HS-27A (cell line): ENCODE measurements at regions not wholly inside any gene's neighbourhood (a gene's known extent, or its start where the extent isn't known, plus 50 kb on each side); places are given as distances from the start of the nearest gene placed in this dataset.
A peak's percentile ranks its signal among the peaks of the same experiment; 100 is the strongest.

Experiments used
- DNase-seq: peaks from one replicate; pipeline ENCODE4 v3.0.0-alpha.2; 2012; ENCODE audit warnings: low read depth, missing footprints

DNA sequence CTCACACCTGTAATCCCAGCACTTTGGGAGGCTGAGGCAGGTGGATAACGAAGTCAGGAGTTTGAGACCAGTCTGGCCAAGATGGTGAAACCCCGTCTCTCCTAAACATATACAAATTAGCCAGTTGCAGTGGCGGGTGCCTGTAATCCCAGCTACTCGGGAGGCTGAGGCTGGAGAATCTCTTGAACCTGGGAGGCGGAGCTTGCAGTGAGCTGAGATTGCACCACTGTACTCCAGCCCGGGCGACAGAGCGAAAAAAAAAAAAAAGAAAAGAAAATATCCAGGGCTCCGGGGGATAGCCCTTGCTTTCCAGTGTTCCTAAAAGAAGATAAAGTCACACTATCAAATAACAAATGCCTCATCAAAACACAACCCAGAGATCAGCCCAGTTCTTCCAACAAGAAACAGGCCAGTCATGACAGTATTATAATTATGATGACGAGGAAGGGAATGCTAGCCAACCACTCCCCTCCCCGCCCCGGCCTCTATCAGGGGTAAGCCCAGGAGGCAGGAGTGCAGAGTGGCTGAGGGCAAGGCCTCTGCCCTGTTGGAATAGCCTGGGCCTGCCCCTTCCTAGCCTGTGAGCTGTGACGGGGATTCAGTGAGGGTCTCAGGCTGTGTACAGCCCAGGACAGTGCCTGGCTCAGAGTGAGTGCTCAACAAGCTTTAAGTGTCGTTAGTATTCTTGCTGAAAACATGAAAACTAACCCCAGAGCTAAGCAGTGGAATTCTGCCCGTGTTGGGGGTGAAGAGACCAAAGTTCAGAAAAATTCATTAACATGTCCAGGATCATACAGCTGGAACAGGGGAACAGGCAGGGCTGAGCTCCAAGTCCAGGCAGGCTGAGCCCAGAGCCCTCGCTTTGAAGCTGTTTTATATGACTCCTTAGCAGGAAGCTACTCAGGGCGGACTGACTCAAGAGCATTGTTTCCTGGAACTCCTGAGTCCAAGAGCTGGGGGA, 54.3 kb downstream of the FAM241B start:
- DNase-seq = no peak

DNA sequence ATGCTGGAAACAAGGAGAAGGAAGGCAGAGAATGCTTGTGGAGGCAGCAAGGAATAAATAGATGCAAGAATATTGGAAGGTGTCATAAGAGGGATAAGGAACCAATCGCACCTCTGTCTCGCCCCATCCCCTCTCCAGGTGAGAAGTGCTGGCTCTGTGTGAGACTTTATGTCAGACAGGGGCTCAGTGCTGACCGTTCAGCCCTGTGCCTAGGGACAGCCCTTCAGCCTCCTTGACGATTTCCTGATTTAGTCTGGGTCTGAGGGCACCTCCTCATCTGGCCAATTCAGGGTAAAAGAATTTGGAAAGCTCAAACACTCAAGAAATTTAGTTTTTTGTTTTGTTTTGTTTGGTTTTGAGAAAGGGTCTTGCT, 54.9 kb downstream of the FAM241B start:
- DNase-seq = no peak

DNA sequence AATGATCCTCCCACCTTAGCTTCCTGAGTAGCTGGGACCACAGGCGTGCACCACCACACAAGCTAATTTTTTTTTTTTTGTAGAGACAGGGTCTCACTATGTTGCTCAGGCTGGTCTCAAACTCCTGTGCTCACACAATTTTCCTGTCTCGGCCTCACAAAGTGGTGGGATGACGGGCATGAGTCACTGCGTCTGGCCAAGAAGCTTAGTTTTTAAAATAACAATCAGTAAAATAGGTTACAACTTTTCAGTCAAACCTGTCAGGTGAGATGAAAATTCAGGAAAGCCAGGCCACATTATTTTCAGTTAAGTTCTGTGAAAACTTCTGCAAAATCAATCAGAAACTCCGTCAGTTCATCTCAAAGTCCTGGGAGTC, 55.4 kb downstream of the FAM241B start:
- DNase-seq = no peak

DNA sequence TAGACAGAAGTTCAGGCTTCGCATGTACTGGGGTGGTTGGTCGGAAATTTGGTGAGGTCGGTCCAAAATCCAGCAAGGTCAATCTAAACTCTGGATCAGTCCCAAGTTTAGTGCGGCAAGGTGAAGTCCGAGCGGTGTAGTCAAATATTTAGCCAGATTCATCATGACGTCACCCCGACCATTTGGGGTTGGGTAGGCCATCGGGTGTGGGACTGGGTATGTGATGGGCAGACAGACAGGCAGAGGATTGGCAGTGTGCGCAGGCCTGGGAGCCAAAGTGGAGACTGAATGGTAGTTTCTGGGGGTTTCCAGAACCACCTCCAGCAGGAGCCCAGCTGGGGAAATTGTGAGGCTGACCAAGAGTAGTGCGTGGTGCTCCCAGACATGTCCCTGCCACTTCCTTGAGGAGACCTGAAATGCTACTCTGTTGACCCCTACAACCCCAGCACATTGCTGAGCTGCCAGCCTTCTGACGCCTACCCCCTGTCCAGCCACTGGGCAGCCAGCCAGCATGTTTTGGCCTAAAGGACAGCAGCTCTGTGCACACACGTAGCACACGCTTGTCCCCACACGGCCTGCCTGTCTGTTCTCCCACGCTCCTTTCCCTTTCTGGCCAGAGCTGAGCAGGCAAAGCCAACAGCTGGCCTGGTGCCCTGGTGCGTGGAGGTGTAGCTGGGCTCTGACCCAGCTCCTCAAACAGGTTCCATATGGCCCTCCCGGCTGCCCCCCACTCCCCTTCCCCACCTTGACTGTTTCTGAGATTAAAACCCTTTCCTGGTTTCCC, 55.9 kb downstream of the FAM241B start:
- DNase-seq = peak; percentile 15

DNA sequence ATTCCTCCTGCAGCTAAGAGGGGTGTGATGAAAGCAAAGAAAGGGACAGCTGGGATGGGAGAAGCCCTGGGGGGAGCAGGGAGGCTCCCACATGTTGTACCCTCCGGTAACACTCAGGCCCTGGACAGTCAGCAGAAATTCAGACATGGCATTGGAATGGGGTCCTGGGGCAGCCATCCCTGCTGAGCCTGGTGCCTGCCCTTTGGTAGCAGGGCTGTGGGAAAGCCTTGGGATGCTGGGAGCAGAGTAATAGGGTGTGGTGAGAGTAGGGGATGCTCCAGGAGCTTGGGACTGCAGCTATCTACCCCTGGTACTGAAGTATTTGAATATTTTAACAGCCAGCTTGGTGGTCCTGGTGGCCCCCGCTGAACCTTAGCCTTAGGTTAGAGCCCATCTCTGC, 56.8 kb downstream of the FAM241B start:
- DNase-seq = no peak

- no peak for DNase-seq
Measured at GRCh38 chr10:69687426-69687825, 57.4 kb downstream of the FAM241B start.

DNA sequence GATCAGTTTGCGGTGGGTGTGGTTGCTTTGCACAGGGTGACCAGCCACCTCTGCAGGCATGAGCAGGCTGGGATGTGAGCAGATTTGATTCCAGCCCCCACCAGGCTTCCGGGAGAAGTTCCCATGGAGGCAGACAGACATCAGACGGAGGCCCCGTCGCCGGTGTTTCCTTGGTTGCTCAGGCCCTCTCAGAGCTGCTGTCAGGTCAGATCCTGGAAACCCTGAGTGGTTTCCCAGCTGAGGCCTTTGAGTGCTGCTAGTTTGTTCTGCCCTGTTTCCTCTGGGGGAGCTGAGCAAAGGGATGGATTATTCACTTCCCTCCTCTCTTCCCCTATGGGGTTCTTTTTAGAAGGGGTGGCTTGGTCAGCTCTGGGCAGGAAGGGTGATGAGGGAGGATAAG, 62.2 kb downstream of the FAM241B start:
- no peak for DNase-seq

- DNase-seq = no peak
Measured at GRCh38 chr10:69692891-69693290, 62.8 kb downstream of the FAM241B start.

DNA sequence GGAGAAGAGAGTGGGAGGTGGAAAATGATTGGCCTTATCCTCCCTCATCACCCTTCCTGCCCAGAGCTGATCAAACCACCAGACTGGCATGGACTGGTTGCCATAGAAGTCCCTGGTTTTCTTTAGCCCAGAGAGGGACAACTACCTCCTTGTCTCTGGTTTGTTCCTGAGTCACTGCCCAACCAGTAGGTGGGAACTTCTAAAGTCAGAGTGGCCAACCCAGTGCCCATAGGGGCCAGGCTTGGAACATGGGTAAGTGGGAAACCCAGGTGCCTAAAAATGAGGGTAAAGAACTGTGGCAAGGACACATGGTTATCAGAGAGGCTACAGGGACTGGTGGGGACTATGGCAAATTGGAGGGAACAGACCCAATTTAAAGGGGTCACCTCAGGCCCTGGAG, 63.8 kb downstream of the FAM241B start:
- no peak for DNase-seq

- DNase-seq = peak; percentile 8
Measured at GRCh38 chr10:69696073-69696731, 66.2 kb downstream of the FAM241B start.

DNA sequence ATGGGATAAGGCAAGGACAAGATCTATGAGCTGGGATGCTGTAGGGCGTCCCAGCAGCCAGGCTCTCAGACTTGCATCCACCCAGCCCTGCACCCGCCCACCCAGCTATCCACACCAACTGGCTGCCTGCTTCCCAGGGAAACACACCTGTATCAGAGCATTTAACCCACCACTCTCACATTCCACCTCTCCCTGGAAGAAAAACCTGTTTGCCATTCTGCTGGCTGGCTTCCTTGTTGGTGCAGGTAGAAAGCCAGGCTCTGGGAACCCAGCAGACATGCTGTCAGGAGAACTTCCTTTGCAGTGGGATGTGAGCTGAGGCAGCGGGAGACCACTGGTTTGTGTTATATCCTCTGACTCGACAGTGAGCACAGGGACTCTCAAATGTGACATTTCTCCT, 67.0 kb downstream of the FAM241B start:
- DNase-seq = no peak

DNA sequence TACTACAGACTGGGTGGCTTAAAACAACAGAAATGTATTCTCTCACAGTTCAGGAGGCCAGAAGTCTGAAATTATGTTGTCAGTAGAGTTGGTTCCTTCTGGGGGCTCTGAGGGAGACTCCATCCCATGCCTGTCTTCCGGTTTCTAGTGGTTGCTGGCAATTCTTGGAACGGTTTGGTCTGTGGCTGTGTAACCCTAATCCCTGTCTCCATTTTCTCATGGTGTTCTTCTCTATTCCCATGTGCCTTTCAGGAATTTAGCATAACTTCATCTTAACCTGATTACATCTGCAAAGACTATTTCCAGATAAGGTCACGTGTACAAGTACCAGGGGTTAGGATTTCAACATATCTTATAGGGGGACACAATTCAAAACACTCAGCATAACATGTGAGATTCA, 73.2 kb downstream of the FAM241B start:
- DNase-seq = no peak

GRCh38 chr10:69703766-69704630, 74.0 kb downstream of the FAM241B start:
- DNase-seq = no peak

- DNase-seq = no peak
Measured at GRCh38 chr10:69709366-69709941, 79.4 kb downstream of the FAM241B start.

DNA sequence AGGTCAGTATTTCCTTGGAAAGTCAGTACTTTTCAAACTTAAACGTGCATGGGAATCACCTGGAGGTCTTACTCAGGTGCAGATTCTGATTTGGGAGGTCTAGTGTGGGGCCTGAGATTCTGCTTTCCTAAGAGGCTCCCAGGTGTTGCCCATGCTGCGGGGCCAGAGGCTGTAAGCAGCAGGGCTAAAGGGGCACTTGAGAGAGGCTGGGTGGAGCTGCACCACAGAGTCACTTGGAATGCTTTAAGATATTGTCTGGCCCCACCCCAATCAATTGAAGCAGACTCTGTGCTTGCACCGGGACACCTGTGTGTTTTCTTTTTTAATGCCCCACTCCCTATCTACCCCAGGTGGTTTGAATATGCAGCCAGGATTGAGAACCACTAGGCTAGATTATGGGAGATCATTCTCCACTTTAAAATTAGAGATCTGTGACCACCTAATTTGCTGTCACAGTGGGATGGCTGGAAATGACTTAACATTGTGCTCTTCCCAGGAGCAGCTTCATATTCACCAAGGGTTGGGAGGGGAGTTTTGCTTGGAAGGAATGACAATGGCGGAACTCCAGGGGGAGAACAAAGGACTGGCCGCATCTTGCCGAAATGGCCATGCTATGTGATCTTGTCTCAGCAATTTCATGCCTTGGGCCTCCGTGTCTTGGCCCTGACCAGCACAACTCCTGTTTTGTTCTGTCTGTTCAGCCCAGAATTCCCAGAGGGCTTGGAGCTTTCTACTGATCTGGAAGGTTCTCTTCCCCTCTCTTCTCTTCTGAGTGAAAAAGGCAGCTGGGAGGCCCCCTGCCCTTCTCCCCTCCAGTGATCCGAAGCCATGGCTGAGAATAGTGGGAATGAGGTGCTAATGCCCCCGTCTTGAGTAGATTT, 80.2 kb downstream of the FAM241B start:
- DNase-seq = no peak

GRCh38 chr10:69712342-69712741, 82.3 kb downstream of the FAM241B start:
- DNase-seq = no peak

DNA sequence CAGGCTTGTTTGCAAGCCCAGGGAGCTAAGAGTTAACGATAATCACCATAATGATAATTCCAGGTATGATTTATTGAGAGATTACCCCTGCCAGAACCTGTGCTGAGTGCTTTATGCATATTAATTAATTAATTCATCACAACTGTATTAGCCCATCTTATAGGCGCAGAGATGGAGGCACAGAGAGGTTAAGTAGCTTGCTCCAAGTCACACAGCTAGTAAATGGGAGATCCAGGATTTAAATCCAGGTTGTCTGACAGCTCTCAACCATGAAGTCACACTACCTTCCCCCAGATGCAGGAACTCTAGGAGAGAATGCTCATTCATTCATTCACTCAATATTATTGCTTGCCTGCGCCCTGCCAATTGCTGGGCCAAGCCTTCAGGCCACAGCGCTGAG, 84.5 kb downstream of the FAM241B start:
- no peak for DNase-seq

DNA sequence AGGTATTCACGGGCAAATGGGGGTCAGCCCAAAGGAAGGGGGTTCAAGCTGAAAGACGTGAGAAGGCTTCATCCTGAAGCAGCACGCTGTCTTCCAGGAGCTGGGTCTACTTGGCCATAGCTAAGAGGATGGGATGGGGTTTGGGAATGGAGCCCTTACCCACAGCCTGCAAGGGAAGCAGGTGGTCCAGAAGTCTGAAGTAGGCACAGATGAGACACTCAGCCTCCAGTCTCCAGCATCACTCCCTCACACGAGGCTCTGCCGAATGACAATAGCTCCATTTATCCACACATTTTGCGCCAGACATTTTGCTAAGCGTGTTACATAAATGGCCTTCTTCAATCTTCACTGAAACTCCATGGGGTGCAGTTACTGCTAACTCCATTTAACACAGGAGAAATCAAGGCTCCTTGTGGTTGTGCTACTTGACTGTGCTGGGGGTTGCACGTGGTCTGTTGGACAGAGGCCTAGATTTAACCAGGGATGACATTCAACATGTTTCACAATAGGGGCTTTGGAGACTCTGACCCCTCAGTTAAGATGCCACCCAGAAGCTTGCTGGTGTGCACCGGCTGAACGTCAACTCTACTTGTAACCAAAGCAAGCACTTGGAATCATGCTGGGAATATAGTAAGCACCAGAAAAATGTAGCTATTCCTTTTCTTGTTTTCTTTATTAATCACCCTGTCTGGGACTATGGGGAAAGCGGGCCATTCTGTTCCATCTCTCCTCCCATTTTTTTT, 85.3 kb downstream of the FAM241B start:
- DNase-seq = no peak

GRCh38 chr10:69715899-69716606, 85.7 kb upstream of the COL13A1 start:
- DNase-seq = no peak
